ENCODE measurements at regions not wholly inside any gene's neighbourhood (a gene's known extent, or its start where the extent isn't known, plus 50 kb on each side); places are given as distances from the start of the nearest gene placed in this dataset.

- no peak for DNase-seq
These were observed 315.8 kb upstream of the ROBO2 start for GRCh38 chr3:76724075-76724474.

GRCh38 chr3:76724706-76725105 lies 315.2 kb upstream of the ROBO2 start:
- no peak for DNase-seq

- DNase-seq = no peak
These were observed 313.9 kb upstream of the ROBO2 start for GRCh38 chr3:76726034-76726433.

GRCh38 chr3:76728426-76728825 lies 311.5 kb upstream of the ROBO2 start:
- DNase-seq = no peak

GRCh38 chr3:76731471-76731870 lies 308.4 kb upstream of the ROBO2 start:
- no peak for DNase-seq

- no peak for DNase-seq
These were observed 306.7 kb upstream of the ROBO2 start for GRCh38 chr3:76733073-76733759.

GRCh38 chr3:76735152-76735551 lies 304.7 kb upstream of the ROBO2 start:
- DNase-seq = no peak

GRCh38 chr3:76753599-76753998 lies 286.3 kb upstream of the ROBO2 start:
- no peak for DNase-seq

GRCh38 chr3:76754247-76754646 lies 285.7 kb upstream of the ROBO2 start:
- no peak for DNase-seq

GRCh38 chr3:76756577-76756976 lies 283.3 kb upstream of the ROBO2 start:
- DNase-seq = no peak

GRCh38 chr3:76760336-76760735 lies 279.6 kb upstream of the ROBO2 start:
- no peak for DNase-seq

- no peak for DNase-seq
These were observed 274.4 kb upstream of the ROBO2 start for GRCh38 chr3:76765511-76765910.

- DNase-seq = no peak
These were observed 271.0 kb upstream of the ROBO2 start for GRCh38 chr3:76768912-76769311.

GRCh38 chr3:76776927-76777326 lies 263.0 kb upstream of the ROBO2 start:
- DNase-seq = no peak

- no peak for DNase-seq
These were observed 251.7 kb upstream of the ROBO2 start for GRCh38 chr3:76788206-76788605.

- no peak for DNase-seq
These were observed 250.7 kb upstream of the ROBO2 start for GRCh38 chr3:76789237-76789636.

GRCh38 chr3:76811418-76811817 lies 228.5 kb upstream of the ROBO2 start:
- no peak for DNase-seq

GRCh38 chr3:76812649-76813242 lies 227.2 kb upstream of the ROBO2 start:
- DNase-seq = no peak

- no peak for DNase-seq
These were observed 224.3 kb upstream of the ROBO2 start for GRCh38 chr3:76815561-76815960.

GRCh38 chr3:76820481-76820880 lies 219.4 kb upstream of the ROBO2 start:
- DNase-seq = no peak

- no peak for DNase-seq
These were observed 215.2 kb upstream of the ROBO2 start for GRCh38 chr3:76824658-76825240.

- no peak for DNase-seq
These were observed 213.0 kb upstream of the ROBO2 start for GRCh38 chr3:76826861-76827260.

- no peak for DNase-seq
These were observed 212.1 kb upstream of the ROBO2 start for GRCh38 chr3:76827701-76828226.

GRCh38 chr3:76834657-76835056 lies 205.2 kb upstream of the ROBO2 start:
- DNase-seq = no peak
